H1 (cell line): ENCODE measurements at regions not wholly inside any gene's neighbourhood (a gene's known extent, or its start where the extent isn't known, plus 50 kb on each side); places are given as distances from the start of the nearest gene placed in this dataset.
"Not testable (repeated sequence)": the region's sequence is repeated elsewhere in the genome, so short reads cannot be mapped to it uniquely, and the experiment has no call there.

ENCODE experiments used
- EZH2 ChIP-seq: fragments of 200-600 bp; sonication (generic); IDR thresholded peaks from 2 replicates; pipeline ENCODE4 v1.7.1; 2012; ENCODE audit warnings: low read depth, mild to moderate bottlenecking, moderate library complexity, low read length, inconsistent platforms; ENCODE audit not compliant: severe bottlenecking
- JUN ChIP-seq: IDR thresholded peaks from 2 replicates; pipeline ENCODE4 v1.6.1; 2011; ENCODE audit warnings: low read depth, mild to moderate bottlenecking, improper control_type of control experiment, low read length
- SP2 ChIP-seq: IDR thresholded peaks from 2 replicates; pipeline ENCODE4 v1.6.1; 2012; ENCODE audit warnings: mild to moderate bottlenecking, low read length, inconsistent platforms
- SUZ12 ChIP-seq: fragments of 200-600 bp; sonication (generic); IDR thresholded peaks from 2 replicates; pipeline ENCODE4 v1.6.1; 2012; ENCODE audit warnings: mild to moderate bottlenecking, inconsistent platforms, low read length, moderate library complexity, mixed read lengths
- TAF1 ChIP-seq: IDR thresholded peaks from 2 replicates; pipeline ENCODE4 v1.6.1; 2011; ENCODE audit warnings: mild to moderate bottlenecking, low read depth, low read length
- TBP ChIP-seq: IDR thresholded peaks from 2 replicates; pipeline ENCODE4 v1.6.1; 2011; ENCODE audit warnings: low read depth, low read length, improper control_type of control experiment
- YY1 ChIP-seq: IDR thresholded peaks from 2 replicates; pipeline ENCODE4 v1.6.1; 2011; ENCODE audit warnings: low read depth, mild to moderate bottlenecking, low read length
- TF ChIP-seq, protein P1 (sequence below): IDR thresholded peaks from 2 replicates; pipeline ENCODE4 v1.6.1; 2012; ENCODE audit warnings: inconsistent platforms
- TF ChIP-seq, protein P2 (sequence below), 3 experiments: IDR thresholded peaks; 1 replicate in 2 of 3; 2 replicates in 1 of 3; pipeline versions ENCODE4 v1.5.1 to v1.6.1; 2011; ENCODE audit warnings: low read length in 3 of 3, mild to moderate bottlenecking in 3 of 3, inconsistent platforms in 2 of 3, low read depth in 1 of 3, moderate library complexity in 1 of 3; ENCODE audit not compliant: insufficient read depth in 1 of 3; ENCODE audit errors: control extremely low read depth in 1 of 3

DNA sequence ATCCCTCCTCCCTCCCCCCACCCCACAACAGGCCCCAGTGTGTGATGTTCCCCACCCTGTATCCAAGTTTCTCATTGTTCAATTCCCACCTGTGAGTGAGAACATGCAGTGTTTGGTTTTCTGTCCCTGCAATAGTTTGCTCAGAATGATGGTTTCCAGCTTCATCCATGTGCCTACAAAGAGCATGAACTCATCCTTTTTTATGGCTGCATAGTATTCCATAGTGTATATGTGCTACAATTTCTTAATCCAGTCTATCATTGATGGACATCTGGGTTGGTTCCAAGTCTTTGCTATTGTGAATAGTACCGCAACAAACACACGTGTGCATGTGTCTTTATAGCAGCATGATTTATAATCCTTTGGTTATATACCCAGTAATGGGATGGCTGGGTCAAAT is 108.2 kb upstream of the SLC35F1 start:
- TF ChIP-seq, protein P1, sequence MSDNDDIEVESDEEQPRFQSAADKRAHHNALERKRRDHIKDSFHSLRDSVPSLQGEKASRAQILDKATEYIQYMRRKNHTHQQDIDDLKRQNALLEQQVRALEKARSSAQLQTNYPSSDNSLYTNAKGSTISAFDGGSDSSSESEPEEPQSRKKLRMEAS, result not testable (repeated sequence)
- TF ChIP-seq, protein P2, sequence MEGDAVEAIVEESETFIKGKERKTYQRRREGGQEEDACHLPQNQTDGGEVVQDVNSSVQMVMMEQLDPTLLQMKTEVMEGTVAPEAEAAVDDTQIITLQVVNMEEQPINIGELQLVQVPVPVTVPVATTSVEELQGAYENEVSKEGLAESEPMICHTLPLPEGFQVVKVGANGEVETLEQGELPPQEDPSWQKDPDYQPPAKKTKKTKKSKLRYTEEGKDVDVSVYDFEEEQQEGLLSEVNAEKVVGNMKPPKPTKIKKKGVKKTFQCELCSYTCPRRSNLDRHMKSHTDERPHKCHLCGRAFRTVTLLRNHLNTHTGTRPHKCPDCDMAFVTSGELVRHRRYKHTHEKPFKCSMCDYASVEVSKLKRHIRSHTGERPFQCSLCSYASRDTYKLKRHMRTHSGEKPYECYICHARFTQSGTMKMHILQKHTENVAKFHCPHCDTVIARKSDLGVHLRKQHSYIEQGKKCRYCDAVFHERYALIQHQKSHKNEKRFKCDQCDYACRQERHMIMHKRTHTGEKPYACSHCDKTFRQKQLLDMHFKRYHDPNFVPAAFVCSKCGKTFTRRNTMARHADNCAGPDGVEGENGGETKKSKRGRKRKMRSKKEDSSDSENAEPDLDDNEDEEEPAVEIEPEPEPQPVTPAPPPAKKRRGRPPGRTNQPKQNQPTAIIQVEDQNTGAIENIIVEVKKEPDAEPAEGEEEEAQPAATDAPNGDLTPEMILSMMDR (IDR thresholded peaks at IDR 0.05; ENCODE audit: control extremely low read depth in 1 of 3, insufficient read depth in 1 of 3, low read depth in 1 of 3, low read length in 3 of 3), result not testable (repeated sequence)
- not testable (repeated sequence) for TF ChIP-seq YY1, JUN, EZH2, SP2, SUZ12, TBP, TAF1
